Non-pigmented ciliary epithelial cell (primary cell): ENCODE measurements at regions not wholly inside any gene's neighbourhood (a gene's known extent, or its start where the extent isn't known, plus 50 kb on each side); places are given as distances from the start of the nearest gene placed in this dataset.
A peak's percentile ranks its signal among the peaks of the same experiment; 100 is the strongest.
"Not testable (repeated sequence)": the region's sequence is repeated elsewhere in the genome, so short reads cannot be mapped to it uniquely, and the experiment has no call there.

Experiments
- DNase-seq: peaks from one replicate; pipeline ENCODE4 v3.0.0-alpha.2; 2010; ENCODE audit warnings: low read depth

- no peak for DNase-seq
These were observed 446.2 kb downstream of the PLK2 start for GRCh38 chr5:58013542-58014258.

- no peak for DNase-seq
These were observed 447.0 kb downstream of the PLK2 start for GRCh38 chr5:58012801-58013315.

- DNase-seq = no peak
These were observed 447.8 kb downstream of the PLK2 start for GRCh38 chr5:58012102-58012501.

- DNase-seq = no peak
These were observed 448.6 kb downstream of the PLK2 start for GRCh38 chr5:58011301-58011700.

- DNase-seq = no peak
These were observed 450.1 kb downstream of the PLK2 start for GRCh38 chr5:58009754-58010153.

GRCh38 chr5:58002323-58002722, 457.6 kb downstream of the PLK2 start:
- peak; percentile 38 for DNase-seq

GRCh38 chr5:57993866-57994265, 466.0 kb downstream of the PLK2 start:
- no peak for DNase-seq

GRCh38 chr5:57989378-57989777, 470.5 kb downstream of the PLK2 start:
- no peak for DNase-seq

GRCh38 chr5:57988813-57989212, 471.1 kb downstream of the PLK2 start:
- no peak for DNase-seq

GRCh38 chr5:57987552-57987951, 472.3 kb downstream of the PLK2 start:
- DNase-seq = no peak

- DNase-seq = no peak
These were observed 473.0 kb downstream of the PLK2 start for GRCh38 chr5:57986761-57987341.

- DNase-seq = no peak
These were observed 476.5 kb downstream of the PLK2 start for GRCh38 chr5:57983426-57983825.

GRCh38 chr5:57979671-57980070, 480.2 kb downstream of the PLK2 start:
- no peak for DNase-seq

GRCh38 chr5:57976506-57976905, 483.4 kb downstream of the PLK2 start:
- DNase-seq = no peak

- not testable (repeated sequence) for DNase-seq
These were observed 487.8 kb downstream of the PLK2 start for GRCh38 chr5:57972099-57972498.

- DNase-seq = no peak
These were observed 478.0 kb upstream of the ACTBL2 start for GRCh38 chr5:57960569-57960968.

- DNase-seq = no peak
These were observed 474.0 kb upstream of the ACTBL2 start for GRCh38 chr5:57956636-57957035.

- no peak for DNase-seq
These were observed 472.9 kb upstream of the ACTBL2 start for GRCh38 chr5:57955511-57955910.

GRCh38 chr5:57953792-57954191, 471.2 kb upstream of the ACTBL2 start:
- no peak for DNase-seq

- no peak for DNase-seq
These were observed 468.1 kb upstream of the ACTBL2 start for GRCh38 chr5:57950616-57951228.

- no peak for DNase-seq
These were observed 465.5 kb upstream of the ACTBL2 start for GRCh38 chr5:57948091-57948490.

- DNase-seq = no peak
These were observed 464.6 kb upstream of the ACTBL2 start for GRCh38 chr5:57947181-57947580.

- DNase-seq = no peak
These were observed 458.3 kb upstream of the ACTBL2 start for GRCh38 chr5:57940879-57941278.
